ENCODE measurements at regions not wholly inside any gene's neighbourhood (a gene's known extent, or its start where the extent isn't known, plus 50 kb on each side); places are given as distances from the start of the nearest gene placed in this dataset.

DNA sequence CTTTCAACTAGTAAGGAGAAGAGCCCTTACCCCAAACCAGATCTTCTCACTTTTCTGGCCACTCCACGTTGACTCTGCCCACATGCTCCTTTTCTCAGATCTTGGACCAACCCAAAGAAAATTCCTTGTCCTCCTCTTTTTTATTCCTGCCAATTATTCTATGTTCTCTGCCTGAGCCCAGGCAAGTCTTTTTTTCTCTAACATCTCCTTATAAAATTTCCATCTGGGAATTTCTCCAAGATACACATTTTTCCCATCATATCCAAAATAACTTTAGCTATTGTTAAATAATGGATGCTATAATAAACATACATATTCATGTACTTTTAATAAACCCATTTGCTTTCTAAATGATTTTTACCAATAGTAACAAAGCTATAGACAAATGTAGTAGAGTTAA is 726.0 kb upstream of the ZNF385D start:
- no peaks in the 10 kb centered on the region for H3K27me3 ChIP-seq (ENCODE audit: control insufficient read depth in 1 of 2, insufficient read depth in 2 of 2, low read length in 2 of 2)
- DNase-seq (no peak), ATAC-seq (ENCODE audit: poor library complexity) (no peak)
- no peaks in the 10 kb centered on the region for H3K27me3 Mint-ChIP-seq
- H3K27ac ChIP-seq (ENCODE audit: low read depth in 1 of 2, low read length in 2 of 2): no peak overlapping the region
- no peaks in the 10 kb centered on the region for H3K4me1 ChIP-seq (ENCODE audit: insufficient read depth, low read length)
- H3K9me3 ChIP-seq (ENCODE audit: control insufficient read depth in 1 of 2, insufficient read depth in 1 of 2, low read length in 2 of 2): peaks cover 0 to 8% of the 10 kb centered on the region in 2 experiments
- H3K27ac Mint-ChIP-seq: no peak overlapping the region
- TF ChIP-seq CTCF (IDR thresholded peaks at IDR 0.05): no peak
- H3K4me3 Mint-ChIP-seq: no peak overlapping the region
- no peaks in the 10 kb centered on the region for H3K9me3 Mint-ChIP-seq
- ChIA-PET POLR2A (no interaction called here), CTCF (no interaction called here)
- no peak overlapping the region for H3K4me3 ChIP-seq (ENCODE audit: low read length)
- H3K36me3 ChIP-seq (ENCODE audit: insufficient read depth, low read length): no peaks in the 10 kb centered on the region
- intact Hi-C loops (cut with DNase I, micrococcal nuclease): no loop called here
- H3K36me3 Mint-ChIP-seq (ENCODE audit: low read depth): no peaks in the 10 kb centered on the region
- H3K4me1 Mint-ChIP-seq (ENCODE audit: low read depth): no peaks in the 10 kb centered on the region

GRCh38 chr3:22485954-22486353 is 717.2 kb upstream of the UBE2E2 start:
- Mint-ChIP-seq H3K4me3 (no peak overlapping the region), H3K36me3 (ENCODE audit: low read depth) (no peaks in the 10 kb centered on the region), H3K27ac (no peak overlapping the region), H3K9me3 (no peaks in the 10 kb centered on the region), H3K27me3 (no peaks in the 10 kb centered on the region), H3K4me1 (ENCODE audit: low read depth) (no peaks in the 10 kb centered on the region)
- ChIA-PET POLR2A (no interaction called here), CTCF (no interaction called here)
- H3K9me3 ChIP-seq (ENCODE audit: control insufficient read depth in 1 of 2, insufficient read depth in 1 of 2, low read length in 2 of 2): no peaks in the 10 kb centered on the region
- H3K4me3 ChIP-seq (ENCODE audit: low read length): no peak overlapping the region
- no peak for DNase-seq
- H3K4me1 ChIP-seq (ENCODE audit: insufficient read depth, low read length): no peaks in the 10 kb centered on the region
- no peak for TF ChIP-seq CTCF (IDR thresholded peaks at IDR 0.05)
- intact Hi-C loops (cut with DNase I, micrococcal nuclease): no loop called here
- H3K27me3 ChIP-seq (ENCODE audit: control insufficient read depth in 1 of 2, insufficient read depth in 2 of 2, low read length in 2 of 2): no peaks in the 10 kb centered on the region
- no peaks in the 10 kb centered on the region for H3K36me3 ChIP-seq (ENCODE audit: insufficient read depth, low read length)
- no peak for ATAC-seq (ENCODE audit: poor library complexity)
- no peak overlapping the region for H3K27ac ChIP-seq (ENCODE audit: low read depth in 1 of 2, low read length in 2 of 2)

DNA sequence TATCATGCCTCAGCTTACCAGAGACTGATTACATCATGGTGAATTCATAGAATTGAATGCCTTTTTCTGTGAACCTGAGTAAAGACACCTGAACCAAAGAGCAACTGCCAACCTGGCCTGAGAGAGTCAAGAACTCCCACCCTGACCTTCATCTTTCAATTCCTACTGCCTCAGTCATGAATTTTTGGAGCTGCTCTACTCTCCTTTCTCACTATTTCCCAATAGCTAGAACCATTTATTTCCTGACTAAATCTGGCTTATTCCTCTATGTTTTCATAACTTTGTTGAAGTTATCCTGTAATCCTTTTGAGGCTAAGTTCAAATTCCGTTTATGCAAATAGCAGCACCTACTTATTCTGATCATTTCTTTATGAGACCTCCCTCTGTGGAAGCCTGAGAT is 712.4 kb upstream of the UBE2E2 start:
- ChIA-PET POLR2A (no interaction called here), CTCF (no interaction called here)
- ATAC-seq (ENCODE audit: poor library complexity) (no peak), DNase-seq (no peak)
- no peaks in the 10 kb centered on the region for H3K27me3 Mint-ChIP-seq
- Histone ChIP-seq H3K4me1 (ENCODE audit: insufficient read depth, low read length) (no peaks in the 10 kb centered on the region), H3K9me3 (ENCODE audit: control insufficient read depth in 1 of 2, insufficient read depth in 1 of 2, low read length in 2 of 2) (no peaks in the 10 kb centered on the region), H3K27ac (ENCODE audit: low read depth in 1 of 2, low read length in 2 of 2) (no peak overlapping the region), H3K36me3 (ENCODE audit: insufficient read depth, low read length) (no peaks in the 10 kb centered on the region), H3K4me3 (ENCODE audit: low read length) (no peak overlapping the region), H3K27me3 (ENCODE audit: control insufficient read depth in 1 of 2, insufficient read depth in 2 of 2, low read length in 2 of 2) (no peaks in the 10 kb centered on the region)
- peaks cover 2% of the 10 kb centered on the region for H3K9me3 Mint-ChIP-seq
- no peaks in the 10 kb centered on the region for H3K4me1 Mint-ChIP-seq (ENCODE audit: low read depth)
- intact Hi-C loops (cut with DNase I, micrococcal nuclease): no loop called here
- no peak overlapping the region for H3K27ac Mint-ChIP-seq
- no peaks in the 10 kb centered on the region for H3K36me3 Mint-ChIP-seq (ENCODE audit: low read depth)
- H3K4me3 Mint-ChIP-seq: no peak overlapping the region
- no peak for TF ChIP-seq CTCF (IDR thresholded peaks at IDR 0.05)

Data from CD4-positive, alpha-beta T cell (primary cell).